GM12878 (cell line): ENCODE measurements at regions not wholly inside any gene's neighbourhood (a gene's known extent, or its start where the extent isn't known, plus 50 kb on each side); places are given as distances from the start of the nearest gene placed in this dataset.

ENCODE experiments used
- ATAC-seq: fragments of 200-7000 bp; cut with Tn5 transposase; 3 replicates; pipeline ENCODE4 v1.9.1; 2020; ENCODE audit warnings: mild to moderate bottlenecking, moderate library complexity
- BruUV-seq: library from RNA; stranded (reverse); fragments of 400-500 nt; replicated peaks from 2 replicates; lab custom pipeline; 2021; lab: Mats Ljungman, UMichigan
- CTCF ChIA-PET: fragments of 300-600 bp; sonication (Branson Sonifier 250); formaldehyde crosslinking; extraction: SDS; loops from one replicate; lab custom pipeline; 2021; ENCODE audit warnings: inconsistent platforms; lab: Yijun Ruan, JAX
- POLR2A ChIA-PET: fragments of 350-600 bp; formaldehyde crosslinking; extraction: SDS; loops from one replicate; lab custom pipeline; 2021; ENCODE audit warnings: inconsistent platforms; lab: Charles Lee
- RAD21 ChIA-PET: fragments of 300-600 bp; sonication (Branson Sonifier 250); formaldehyde crosslinking; loops from one replicate; lab custom pipeline; 2023; ENCODE audit warnings: antibody characterized with exemption; ENCODE audit not compliant: unreplicated experiment; lab: Charles Lee
- SMC1A ChIA-PET: fragments of 300-600 bp; sonication (Branson Sonifier 250); formaldehyde crosslinking; loops from one replicate; lab custom pipeline; 2023; ENCODE audit not compliant: unreplicated experiment, uncharacterized antibody; lab: Charles Lee
- DNase-seq: peaks from one replicate; pipeline ENCODE4 v3.0.0-alpha.2; 2011; ENCODE audit warnings: low read depth, low spot score
- FAIRE-seq: peaks from 3 replicates; lab custom pipeline; 2011; peaks lifted over from hg19 to GRCh38; lab: Jason Lieb, UNC
- H2AFZ ChIP-seq: 2 replicates; pipeline ENCODE4 v1.6.0; 2011; ENCODE audit warnings: low read depth, low read length, control low read depth; ENCODE audit not compliant: control insufficient read depth
- H3K27ac ChIP-seq: 2 replicates; pipeline ENCODE4 v1.5.1; 2011; ENCODE audit warnings: control low read depth; ENCODE audit not compliant: control insufficient read depth, insufficient read depth
- H3K27me3 ChIP-seq, 2 experiments: replicated peaks in 1 of 2; 2 replicates each; pipeline versions ENCODE4 v1.6.0 to v1.6.1; 2011; ENCODE audit warnings: low read length in 1 of 2; ENCODE audit not compliant: control insufficient read depth in 2 of 2, insufficient read depth in 2 of 2
- H3K36me3 ChIP-seq, 2 experiments: 2 replicates each; pipeline ENCODE4 v1.5.1; 2011; ENCODE audit warnings: low read length in 1 of 2; ENCODE audit not compliant: control insufficient read depth in 2 of 2, insufficient read depth in 2 of 2
- H3K4me1 ChIP-seq: 2 replicates; pipeline ENCODE4 v1.6.1; 2011; ENCODE audit warnings: mild to moderate bottlenecking, low read length, moderate library complexity, mixed read lengths; ENCODE audit not compliant: control insufficient read depth, insufficient read depth
- H3K4me2 ChIP-seq: 2 replicates; pipeline ENCODE4 v1.6.0; 2011; ENCODE audit warnings: control low read depth; ENCODE audit not compliant: control insufficient read depth, insufficient read depth
- H3K4me3 ChIP-seq: fragments of 200-600 bp; sonication (generic); 2 replicates; pipeline ENCODE4 v1.5.1; 2016
- H3K79me2 ChIP-seq: 2 replicates; pipeline ENCODE4 v1.6.0; 2011; ENCODE audit warnings: low read length; ENCODE audit not compliant: control insufficient read depth, insufficient read depth
- H3K9ac ChIP-seq: 2 replicates; pipeline ENCODE4 v1.8.0; 2011; ENCODE audit warnings: low read length, control low read depth, mixed read lengths; ENCODE audit not compliant: control insufficient read depth, insufficient read depth
- H3K9me3 ChIP-seq: replicated peaks from 3 replicates; pipeline ENCODE4 v1.5.1; 2011; ENCODE audit warnings: mild to moderate bottlenecking, low read length; ENCODE audit not compliant: control insufficient read depth, insufficient read depth
- H4K20me1 ChIP-seq: 2 replicates; pipeline ENCODE4 v1.6.0; 2011; ENCODE audit not compliant: control insufficient read depth, insufficient read depth
- BACH1 ChIP-seq: fragments of 450-650 bp; IDR thresholded peaks from 2 replicates; pipeline ENCODE4 v1.6.1; 2017; ENCODE audit warnings: mild to moderate bottlenecking, borderline replicate concordance
- BCL11A ChIP-seq: IDR thresholded peaks from 2 replicates; pipeline ENCODE4 v1.6.1; 2011; ENCODE audit warnings: low read depth, low read length
- CEBPB ChIP-seq, 2 experiments: fragments of 150-350 bp in 1 of 2; IDR thresholded peaks; 2 replicates each; pipeline ENCODE4 v1.6.1; 2012 to 2014; ENCODE audit warnings: low read depth in 2 of 2, low read length in 2 of 2, borderline replicate concordance in 1 of 2, inconsistent platforms in 1 of 2
- EZH2 ChIP-seq: IDR thresholded peaks from 2 replicates; pipeline ENCODE4 v1.6.1; 2012; ENCODE audit warnings: low read depth, mild to moderate bottlenecking, control low read depth, inconsistent platforms, low read length, borderline replicate concordance; ENCODE audit not compliant: control insufficient read depth
- HDAC2 ChIP-seq: fragments of 200-600 bp; sonication (generic); IDR thresholded peaks from 2 replicates; pipeline ENCODE4 v1.6.1; 2017
- IKZF2 ChIP-seq, 2 experiments: fragments of 450-650 bp; IDR thresholded peaks; 2 replicates each; pipeline ENCODE4 v1.6.1; 2017; ENCODE audit warnings: mild to moderate bottlenecking in 2 of 2, moderate library complexity in 2 of 2
- IRF4 ChIP-seq: IDR thresholded peaks from 2 replicates; pipeline ENCODE4 v1.6.1; 2011; ENCODE audit warnings: low read depth, low read length
- MEF2A ChIP-seq: IDR thresholded peaks from 2 replicates; pipeline ENCODE4 v1.6.1; 2011; ENCODE audit warnings: low read depth, mild to moderate bottlenecking, low read length, moderate library complexity; ENCODE audit not compliant: insufficient read depth
- MLLT1 ChIP-seq: fragments of 450-650 bp; IDR thresholded peaks from 2 replicates; pipeline ENCODE4 v1.6.1; 2016; ENCODE audit warnings: mild to moderate bottlenecking
- NBN ChIP-seq: fragments of 450-650 bp; IDR thresholded peaks from 2 replicates; pipeline ENCODE4 v1.6.1; 2016
- NFXL1 ChIP-seq: fragments of 450-650 bp; IDR thresholded peaks from 2 replicates; pipeline ENCODE4 v1.6.1; 2017; ENCODE audit warnings: antibody characterized with exemption, mild to moderate bottlenecking, borderline replicate concordance
- NFYA ChIP-seq: IDR thresholded peaks from 2 replicates; pipeline ENCODE4 v1.6.1; 2011; ENCODE audit warnings: low read depth, mild to moderate bottlenecking, low read length, improper control_type of control experiment, borderline replicate concordance
- NR2C2 ChIP-seq: IDR thresholded peaks from 2 replicates; pipeline ENCODE4 v1.6.1; 2011; ENCODE audit warnings: borderline replicate concordance, low read depth; ENCODE audit not compliant: control insufficient read depth, insufficient read length
- NR2F1 ChIP-seq: fragments of 450-650 bp; conservative IDR thresholded peaks from 2 replicates; pipeline ENCODE4 v1.6.1; 2017; ENCODE audit warnings: mild to moderate bottlenecking
- NRF1 ChIP-seq: conservative IDR thresholded peaks from 2 replicates; pipeline ENCODE4 v1.6.1; 2011; ENCODE audit warnings: mild to moderate bottlenecking, low read depth, low read length, improper control_type of control experiment
- PML ChIP-seq: IDR thresholded peaks from 2 replicates; pipeline ENCODE4 v1.6.1; 2012; ENCODE audit warnings: low read length, inconsistent platforms
- POLR2A ChIP-seq: IDR thresholded peaks from 2 replicates; pipeline ENCODE4 v1.6.1; 2011; ENCODE audit warnings: low read depth, mild to moderate bottlenecking, low read length
- RBBP5 ChIP-seq: fragments of 200-600 bp; sonication (generic); conservative IDR thresholded peaks from 2 replicates; pipeline ENCODE4 v1.6.1; 2016
- RFX5 ChIP-seq: IDR thresholded peaks from 2 replicates; pipeline ENCODE4 v1.6.1; 2011; ENCODE audit warnings: low read depth, low read length, improper control_type of control experiment
- STAT3 ChIP-seq: IDR thresholded peaks from 2 replicates; pipeline ENCODE4 v1.6.1; 2011; ENCODE audit warnings: low read depth, low read length, improper control_type of control experiment
- ZZZ3 ChIP-seq: IDR thresholded peaks from 2 replicates; pipeline ENCODE4 v1.6.1; 2011; ENCODE audit warnings: low read depth; ENCODE audit not compliant: control insufficient read depth, insufficient read length
- WGBS: methylation state at CpG from one replicate; pipeline ENCODE4 v1.1.6; 2016; ENCODE audit warnings: low lambda C conversion rate; ENCODE audit not compliant: insufficient replicate concordance, insufficient coverage; ENCODE audit errors: missing lambda C conversion rate; 5-methylcytosine and 5-hydroxymethylcytosine counted together
- in situ Hi-C: fragments of 300-500 bp; cut with MboI; formaldehyde crosslinking; loops from 9 replicates; pipeline ENCODE4 v1.14.3; 2018; ENCODE audit warnings: mixed read lengths
- intact Hi-C: fragments of 100-400 bp; cut with micrococcal nuclease; formaldehyde crosslinking; loops from one replicate; pipeline ENCODE4 v1.14.2; 2022; ENCODE audit not compliant: unreplicated experiment

DNA sequence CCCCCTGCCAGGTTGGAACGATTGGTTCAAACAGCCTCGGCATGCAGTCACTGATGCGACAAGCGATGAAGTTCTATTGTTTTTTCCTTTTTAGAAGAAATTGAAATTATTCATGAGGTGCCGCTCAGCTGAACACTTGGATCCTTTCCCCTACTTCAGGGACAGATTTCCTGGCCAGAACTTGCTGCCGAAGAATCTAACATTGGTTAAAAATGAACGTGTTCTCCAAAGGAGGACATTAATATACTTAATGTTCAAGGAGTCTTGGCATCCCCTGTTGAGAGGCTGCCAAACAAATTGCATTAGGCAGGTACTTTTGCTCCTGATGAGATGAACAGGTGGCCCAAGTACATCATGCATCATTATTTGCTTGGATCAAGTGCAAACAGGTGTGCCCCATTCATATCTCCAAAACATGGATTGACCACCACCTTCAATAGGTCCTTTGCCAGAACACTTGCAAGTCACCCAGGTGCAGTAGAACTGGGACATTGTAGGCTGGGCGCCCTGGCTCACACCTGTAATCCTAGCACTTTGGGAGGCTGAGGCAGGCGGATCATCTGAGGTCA lies 437.2 kb downstream of the HAPSTR1 start:
- H4K20me1 ChIP-seq: no peaks in the 10 kb centered on the region
- H3K27me3 ChIP-seq: no peaks in the 10 kb centered on the region
- intact Hi-C loops: no loop called here
- no peaks in the 10 kb centered on the region for H3K79me2 ChIP-seq
- H3K4me3 ChIP-seq: no peak overlapping the region
- H2AFZ ChIP-seq: no peak overlapping the region
- CTCF ChIA-PET: interaction anchor here (0.6 kb wide), 1 partner anchor 556 kb away, joined by 3 read pairs; no protein-coding TSS in a partner anchor
- no peaks in the 10 kb centered on the region for H3K36me3 ChIP-seq
- H3K27ac ChIP-seq: no peak overlapping the region
- no peaks in the 10 kb centered on the region for H3K4me1 ChIP-seq
- ATAC-seq: no peak
- WGBS: 47% methylated on average over 9 of the region's 9 CpGs
- H3K9me3 ChIP-seq: no peaks in the 10 kb centered on the region
- DNase-seq: no peak
- POLR2A ChIA-PET: no interaction called here
- H3K9ac ChIP-seq: no peak overlapping the region
- FAIRE-seq: no peak
- H3K4me2 ChIP-seq: no peak overlapping the region
- RAD21 ChIA-PET: no interaction called here
- in situ Hi-C loops: no loop called here
- BruUV-seq: no TSS peak
- SMC1A ChIA-PET: no interaction called here
- no peak for TF ChIP-seq NRF1
- TF ChIP-seq RBBP5: no peak
- TF ChIP-seq NBN: no peak
- TF ChIP-seq CEBPB (IDR thresholded peaks at IDR 0.05; ENCODE audit: borderline replicate concordance in 1 of 2, low read depth in 2 of 2, low read length in 2 of 2): no peak
- no peak for TF ChIP-seq NR2C2

DNA sequence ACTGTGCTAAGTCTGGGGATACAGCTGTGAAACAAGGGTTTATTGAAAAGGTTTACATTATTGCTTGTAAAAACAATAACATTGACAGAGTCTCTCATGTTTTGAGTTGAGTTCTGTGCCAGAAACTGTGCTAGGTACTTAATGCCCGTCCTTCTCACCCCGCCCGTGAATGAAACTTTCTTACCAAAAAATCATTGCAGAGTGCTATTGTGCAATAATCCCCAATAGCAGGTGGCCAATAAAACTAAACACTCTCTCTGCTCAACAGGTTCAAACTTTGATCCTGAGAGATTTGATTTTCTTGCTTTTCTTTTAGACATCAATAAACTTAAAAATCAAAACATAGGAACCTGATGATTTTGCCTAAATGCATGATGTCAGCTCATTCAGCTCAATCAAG lies 441.6 kb downstream of the HAPSTR1 start:
- SMC1A ChIA-PET: no interaction called here
- intact Hi-C loops (no loop called here), in situ Hi-C loops (no loop called here)
- POLR2A ChIA-PET: no interaction called here
- no peak for FAIRE-seq
- H4K20me1 ChIP-seq: no peaks in the 10 kb centered on the region
- CTCF ChIA-PET: no interaction called here
- ATAC-seq: no peak
- H3K4me2 ChIP-seq: no peak overlapping the region
- H2AFZ ChIP-seq: no peak overlapping the region
- H3K9ac ChIP-seq: no peak overlapping the region
- H3K4me1 ChIP-seq: no peaks in the 10 kb centered on the region
- H3K27me3 ChIP-seq: no peaks in the 10 kb centered on the region
- WGBS: 45% methylated on average over 3 of the region's 3 CpGs
- H3K79me2 ChIP-seq: no peaks in the 10 kb centered on the region
- no peaks in the 10 kb centered on the region for H3K9me3 ChIP-seq
- RAD21 ChIA-PET: no interaction called here
- no peak overlapping the region for H3K4me3 ChIP-seq
- no peak overlapping the region for H3K27ac ChIP-seq
- DNase-seq: no peak
- no TSS peak for BruUV-seq
- H3K36me3 ChIP-seq: no peaks in the 10 kb centered on the region
- TF ChIP-seq PML (no peak), NFYA (no peak), RFX5 (no peak), NR2F1 (no peak), HDAC2 (no peak), IKZF2 (IDR thresholded peaks at IDR 0.05) (no peak), POLR2A (no peak), MEF2A (no peak), BCL11A (no peak), MLLT1 (no peak), IRF4 (no peak), ZZZ3 (no peak), NFXL1 (no peak), EZH2 (no peak), BACH1 (no peak), STAT3 (no peak)
